ENCODE measurements at regions not wholly inside any gene's neighbourhood (a gene's known extent, or its start where the extent isn't known, plus 50 kb on each side); places are given as distances from the start of the nearest gene placed in this dataset.

DNA sequence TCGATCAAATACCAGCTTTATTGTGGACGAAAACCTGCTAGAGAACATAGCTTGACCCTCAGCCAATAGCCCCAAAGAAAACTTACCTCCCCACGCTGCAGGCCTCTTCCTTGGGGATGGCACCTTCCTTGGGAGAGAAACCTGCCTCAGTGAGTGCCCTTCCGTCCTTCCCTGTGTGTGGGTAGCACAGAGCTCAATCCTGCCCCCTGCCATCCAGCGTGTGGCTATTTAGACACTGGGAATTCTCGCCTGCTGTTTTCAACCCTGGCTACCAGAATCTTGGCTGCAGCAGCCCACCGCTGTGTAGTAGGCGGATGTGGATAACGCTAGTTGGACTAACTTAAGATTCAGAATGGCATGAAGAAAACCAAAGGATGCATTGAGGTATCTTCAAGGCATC lies 238.2 kb downstream of the TEX36 start (continued):
- TF ChIP-seq USF2 (IDR thresholded peaks at IDR 0.05; ENCODE audit: borderline replicate concordance, low read depth, low read length): no peak
- TF ChIP-seq CBX3 (IDR thresholded peaks at IDR 0.05; ENCODE audit: borderline replicate concordance, low read depth): no peak
- TF ChIP-seq RBBP5 (conservative IDR thresholded peaks at IDR 0.05): no peak
- TF ChIP-seq RELA (IDR thresholded peaks at IDR 0.05; ENCODE audit: borderline replicate concordance, partially characterized antibody): no peak
- TF ChIP-seq PKNOX1 (IDR thresholded peaks at IDR 0.05): no peak
- TF ChIP-seq, protein P1, sequence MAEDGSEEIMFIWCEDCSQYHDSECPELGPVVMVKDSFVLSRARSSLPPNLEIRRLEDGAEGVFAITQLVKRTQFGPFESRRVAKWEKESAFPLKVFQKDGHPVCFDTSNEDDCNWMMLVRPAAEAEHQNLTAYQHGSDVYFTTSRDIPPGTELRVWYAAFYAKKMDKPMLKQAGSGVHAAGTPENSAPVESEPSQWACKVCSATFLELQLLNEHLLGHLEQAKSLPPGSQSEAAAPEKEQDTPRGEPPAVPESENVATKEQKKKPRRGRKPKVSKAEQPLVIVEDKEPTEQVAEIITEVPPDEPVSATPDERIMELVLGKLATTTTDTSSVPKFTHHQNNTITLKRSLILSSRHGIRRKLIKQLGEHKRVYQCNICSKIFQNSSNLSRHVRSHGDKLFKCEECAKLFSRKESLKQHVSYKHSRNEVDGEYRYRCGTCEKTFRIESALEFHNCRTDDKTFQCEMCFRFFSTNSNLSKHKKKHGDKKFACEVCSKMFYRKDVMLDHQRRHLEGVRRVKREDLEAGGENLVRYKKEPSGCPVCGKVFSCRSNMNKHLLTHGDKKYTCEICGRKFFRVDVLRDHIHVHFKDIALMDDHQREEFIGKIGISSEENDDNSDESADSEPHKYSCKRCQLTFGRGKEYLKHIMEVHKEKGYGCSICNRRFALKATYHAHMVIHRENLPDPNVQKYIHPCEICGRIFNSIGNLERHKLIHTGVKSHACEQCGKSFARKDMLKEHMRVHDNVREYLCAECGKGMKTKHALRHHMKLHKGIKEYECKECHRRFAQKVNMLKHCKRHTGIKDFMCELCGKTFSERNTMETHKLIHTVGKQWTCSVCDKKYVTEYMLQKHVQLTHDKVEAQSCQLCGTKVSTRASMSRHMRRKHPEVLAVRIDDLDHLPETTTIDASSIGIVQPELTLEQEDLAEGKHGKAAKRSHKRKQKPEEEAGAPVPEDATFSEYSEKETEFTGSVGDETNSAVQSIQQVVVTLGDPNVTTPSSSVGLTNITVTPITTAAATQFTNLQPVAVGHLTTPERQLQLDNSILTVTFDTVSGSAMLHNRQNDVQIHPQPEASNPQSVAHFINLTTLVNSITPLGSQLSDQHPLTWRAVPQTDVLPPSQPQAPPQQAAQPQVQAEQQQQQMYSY (CRISPR knock-in tag; IDR thresholded peaks at IDR 0.05): no peak
- no peak for TF ChIP-seq BCL3 (IDR thresholded peaks at IDR 0.05; ENCODE audit: borderline replicate concordance, insufficient read depth, low read depth, low read length, poor library complexity, severe bottlenecking)
- no peak for TF ChIP-seq ESRRA (IDR thresholded peaks at IDR 0.05; ENCODE audit: low read length)
- TF ChIP-seq KLF5 (IDR thresholded peaks at IDR 0.05; ENCODE audit: partially characterized antibody): no peak
